ENCODE measurements at regions not wholly inside any gene's neighbourhood (a gene's known extent, or its start where the extent isn't known, plus 50 kb on each side); places are given as distances from the start of the nearest gene placed in this dataset.

GRCh38 chr18:68588169-68588568 lies 126.7 kb downstream of the TMX3 start:
- no peaks in the 10 kb centered on the region for H3K36me3 ChIP-seq
- no peaks in the 10 kb centered on the region for H3K27me3 ChIP-seq
- no peaks in the 10 kb centered on the region for H3K4me1 ChIP-seq
- H3K9me3 ChIP-seq = no peaks in the 10 kb centered on the region
- TF ChIP-seq, protein P1, sequence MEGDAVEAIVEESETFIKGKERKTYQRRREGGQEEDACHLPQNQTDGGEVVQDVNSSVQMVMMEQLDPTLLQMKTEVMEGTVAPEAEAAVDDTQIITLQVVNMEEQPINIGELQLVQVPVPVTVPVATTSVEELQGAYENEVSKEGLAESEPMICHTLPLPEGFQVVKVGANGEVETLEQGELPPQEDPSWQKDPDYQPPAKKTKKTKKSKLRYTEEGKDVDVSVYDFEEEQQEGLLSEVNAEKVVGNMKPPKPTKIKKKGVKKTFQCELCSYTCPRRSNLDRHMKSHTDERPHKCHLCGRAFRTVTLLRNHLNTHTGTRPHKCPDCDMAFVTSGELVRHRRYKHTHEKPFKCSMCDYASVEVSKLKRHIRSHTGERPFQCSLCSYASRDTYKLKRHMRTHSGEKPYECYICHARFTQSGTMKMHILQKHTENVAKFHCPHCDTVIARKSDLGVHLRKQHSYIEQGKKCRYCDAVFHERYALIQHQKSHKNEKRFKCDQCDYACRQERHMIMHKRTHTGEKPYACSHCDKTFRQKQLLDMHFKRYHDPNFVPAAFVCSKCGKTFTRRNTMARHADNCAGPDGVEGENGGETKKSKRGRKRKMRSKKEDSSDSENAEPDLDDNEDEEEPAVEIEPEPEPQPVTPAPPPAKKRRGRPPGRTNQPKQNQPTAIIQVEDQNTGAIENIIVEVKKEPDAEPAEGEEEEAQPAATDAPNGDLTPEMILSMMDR (IDR thresholded peaks at IDR 0.05; ENCODE audit: low read depth, low read length) = no peak
- no peak for DNase-seq
- H3K4me3 ChIP-seq (ENCODE audit: low read depth, low read length) = no peak overlapping the region

DNA sequence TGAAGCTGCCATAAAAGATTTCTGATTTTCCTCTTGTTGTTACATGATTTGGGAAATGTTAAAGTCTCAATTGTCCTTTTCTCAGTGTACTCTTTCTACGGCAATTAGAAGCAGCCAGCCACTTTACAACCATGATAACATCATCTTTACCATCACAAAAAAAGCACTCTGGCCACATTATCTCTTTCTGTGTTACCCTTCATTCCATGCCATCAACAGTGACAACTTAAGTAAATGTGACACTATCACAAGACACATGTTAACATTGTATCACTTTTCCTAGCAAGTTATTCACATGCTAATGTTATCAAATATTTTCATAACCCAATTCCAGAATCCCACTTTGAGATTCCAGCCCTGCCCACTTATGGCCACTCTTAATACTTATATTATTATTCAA lies 131.2 kb downstream of the TMX3 start:
- TF ChIP-seq, protein P1 (IDR thresholded peaks at IDR 0.05; ENCODE audit: low read depth, low read length) = no peak
- no peak for DNase-seq
- no peak overlapping the region for H3K4me3 ChIP-seq (ENCODE audit: low read depth, low read length)
- no peaks in the 10 kb centered on the region for H3K27me3 ChIP-seq
- H3K4me1 ChIP-seq = no peaks in the 10 kb centered on the region
- H3K36me3 ChIP-seq = no peaks in the 10 kb centered on the region
- H3K9me3 ChIP-seq = no peaks in the 10 kb centered on the region

DNA sequence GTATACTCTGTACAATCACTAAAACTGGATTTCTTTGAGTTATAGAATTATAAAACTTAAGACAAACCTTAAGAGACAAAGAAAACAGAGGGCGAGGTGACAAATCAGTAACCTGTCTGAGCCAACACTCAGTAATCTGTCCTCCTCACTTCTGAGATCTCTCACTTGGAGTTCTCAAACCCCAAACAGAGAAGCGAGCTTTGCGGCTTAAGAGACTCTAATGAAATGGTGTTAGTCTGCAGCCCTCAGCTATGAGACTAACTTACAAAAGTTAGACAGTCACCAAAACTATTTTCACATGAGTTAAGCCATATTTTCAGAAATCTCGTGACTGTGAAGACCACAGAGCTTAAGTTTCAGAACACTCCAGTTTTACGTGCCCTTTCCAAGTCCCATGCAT lies 140.6 kb downstream of the TMX3 start:
- no peaks in the 10 kb centered on the region for H3K36me3 ChIP-seq
- H3K4me1 ChIP-seq = no peaks in the 10 kb centered on the region
- H3K4me3 ChIP-seq (ENCODE audit: low read depth, low read length) = no peak overlapping the region
- TF ChIP-seq, protein P1 (IDR thresholded peaks at IDR 0.05; ENCODE audit: low read depth, low read length) = no peak
- no peaks in the 10 kb centered on the region for H3K27me3 ChIP-seq
- no peaks in the 10 kb centered on the region for H3K9me3 ChIP-seq
- no peak for DNase-seq

- H3K4me3 ChIP-seq (ENCODE audit: low read depth, low read length) = no peak overlapping the region
- DNase-seq = no peak
- H3K27me3 ChIP-seq = no peaks in the 10 kb centered on the region
- no peaks in the 10 kb centered on the region for H3K4me1 ChIP-seq
- no peaks in the 10 kb centered on the region for H3K9me3 ChIP-seq
- no peaks in the 10 kb centered on the region for H3K36me3 ChIP-seq
- TF ChIP-seq, protein P1 (IDR thresholded peaks at IDR 0.05; ENCODE audit: low read depth, low read length) = no peak
Observed at GRCh38 chr18:68569936-68570335, 145.0 kb downstream of the TMX3 start.

- no peak overlapping the region for H3K4me3 ChIP-seq (ENCODE audit: low read depth, low read length)
- TF ChIP-seq, protein P1 (IDR thresholded peaks at IDR 0.05; ENCODE audit: low read depth, low read length) = no peak
- H3K27me3 ChIP-seq = no peaks in the 10 kb centered on the region
- no peaks in the 10 kb centered on the region for H3K9me3 ChIP-seq
- DNase-seq = no peak
- no peaks in the 10 kb centered on the region for H3K4me1 ChIP-seq
- H3K36me3 ChIP-seq = no peaks in the 10 kb centered on the region
Observed at GRCh38 chr18:68568364-68569155, 146.3 kb downstream of the TMX3 start.

- Histone ChIP-seq H3K9me3 (no peaks in the 10 kb centered on the region), H3K4me3 (ENCODE audit: low read depth, low read length) (no peak overlapping the region), H3K4me1 (no peaks in the 10 kb centered on the region), H3K36me3 (no peaks in the 10 kb centered on the region), H3K27me3 (no peaks in the 10 kb centered on the region)
- TF ChIP-seq, protein P1 (IDR thresholded peaks at IDR 0.05; ENCODE audit: low read depth, low read length) = no peak
- no peak for DNase-seq
Observed at GRCh38 chr18:68566991-68567390, 147.9 kb downstream of the TMX3 start.

Measured in BE2C (cell line).